Limb (tissue), 2 donors: ENCODE measurements at regions not wholly inside any gene's neighbourhood (a gene's known extent, or its start where the extent isn't known, plus 50 kb on each side); places are given as distances from the start of the nearest gene placed in this dataset.
"Not testable (repeated sequence)": the region's sequence is repeated elsewhere in the genome, so short reads cannot be mapped to it uniquely, and the experiment has no call there.

Experiments used
- DNase-seq, 2 donors: peaks; one replicate each; pipeline ENCODE4 v3.0.0-alpha.2; 2016; ENCODE audit errors: extremely low spot score in 2 of 2

DNA sequence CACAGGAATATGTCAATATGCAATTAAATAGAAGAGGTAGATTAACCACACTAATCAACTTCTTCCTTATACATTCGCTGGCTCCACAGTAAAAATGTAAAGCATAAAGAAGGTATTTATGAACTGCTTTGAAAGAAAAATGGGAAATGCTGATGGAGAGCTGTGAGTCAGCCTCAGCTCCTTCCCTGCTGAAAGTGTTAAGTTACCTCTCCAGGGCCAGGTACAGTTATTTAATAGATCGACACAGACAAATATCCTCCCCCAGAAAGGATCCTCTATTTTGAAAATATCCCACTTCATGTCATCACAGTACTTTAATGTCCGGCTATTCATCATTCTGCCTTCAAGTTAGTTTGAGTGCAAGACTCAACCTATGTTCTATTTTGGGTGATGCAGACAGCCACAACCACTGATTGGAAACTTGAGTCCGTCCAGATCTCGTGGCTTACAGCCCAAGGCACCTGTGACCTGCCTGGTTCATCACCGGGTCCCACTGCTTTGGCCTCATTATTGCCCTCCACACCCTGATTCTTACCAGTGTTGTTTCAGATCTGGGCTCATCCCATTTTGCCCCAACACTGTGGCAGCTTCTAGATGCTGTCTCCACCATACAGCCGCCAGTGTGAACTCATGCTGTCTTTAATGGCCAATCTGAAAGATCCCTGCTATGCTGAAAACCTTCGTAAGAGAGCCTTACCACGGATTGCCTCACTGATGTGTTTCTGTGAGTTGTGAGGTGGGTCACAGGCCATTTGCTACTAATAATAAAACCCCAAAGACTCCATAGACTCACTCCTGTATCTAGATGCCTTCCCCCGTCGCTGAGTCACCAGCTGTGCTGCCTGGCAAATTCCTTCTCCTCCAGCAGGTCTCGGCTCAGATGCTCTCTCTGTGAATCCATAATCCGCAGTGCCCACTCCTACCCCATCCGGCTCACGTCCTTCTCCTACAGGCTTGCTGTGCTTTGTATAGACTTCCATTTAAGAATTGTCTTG lies 56.2 kb upstream of the DDAH1 start:
- DNase-seq, result not testable (repeated sequence)

DNA sequence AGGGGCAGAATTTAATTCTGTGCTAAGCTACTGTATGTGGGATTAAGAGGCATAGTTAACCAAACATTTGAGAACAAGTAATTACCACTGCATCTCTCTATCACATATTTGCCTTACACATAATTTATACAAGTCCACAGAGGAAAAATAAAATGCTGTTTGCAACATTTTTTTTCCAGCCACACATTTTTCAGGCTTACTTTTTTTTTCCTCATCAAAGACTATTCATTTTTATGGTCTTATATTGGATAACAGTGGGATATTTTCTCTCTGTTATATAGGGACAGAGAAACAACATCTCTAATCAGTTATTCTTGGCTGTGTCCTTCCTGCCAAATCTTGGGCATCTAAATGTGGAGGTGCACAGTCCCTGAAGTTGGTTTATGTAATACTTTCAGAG lies 57.5 kb upstream of the DDAH1 start:
- DNase-seq, result not testable (repeated sequence)

DNA sequence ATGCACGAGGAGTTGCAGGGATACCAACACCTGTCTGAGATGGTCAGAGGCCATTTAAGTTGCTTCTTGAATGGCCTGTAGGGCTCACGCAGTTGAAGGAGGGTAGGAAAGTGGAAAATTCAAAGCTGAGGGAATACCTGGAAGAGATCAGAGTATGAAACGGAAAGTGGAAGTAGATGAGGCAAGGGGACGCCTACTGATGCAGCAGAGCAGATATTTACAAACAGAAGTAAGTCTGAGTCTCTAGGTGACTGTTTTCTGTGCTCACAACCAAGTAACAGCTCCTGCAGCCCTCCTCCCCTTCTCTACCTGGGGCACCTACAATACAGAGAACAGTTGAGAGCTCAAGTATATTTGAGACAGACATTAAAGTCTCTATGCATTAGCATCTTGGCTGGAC lies 57.5 kb upstream of the CCN1 start:
- not testable (repeated sequence) for DNase-seq

DNA sequence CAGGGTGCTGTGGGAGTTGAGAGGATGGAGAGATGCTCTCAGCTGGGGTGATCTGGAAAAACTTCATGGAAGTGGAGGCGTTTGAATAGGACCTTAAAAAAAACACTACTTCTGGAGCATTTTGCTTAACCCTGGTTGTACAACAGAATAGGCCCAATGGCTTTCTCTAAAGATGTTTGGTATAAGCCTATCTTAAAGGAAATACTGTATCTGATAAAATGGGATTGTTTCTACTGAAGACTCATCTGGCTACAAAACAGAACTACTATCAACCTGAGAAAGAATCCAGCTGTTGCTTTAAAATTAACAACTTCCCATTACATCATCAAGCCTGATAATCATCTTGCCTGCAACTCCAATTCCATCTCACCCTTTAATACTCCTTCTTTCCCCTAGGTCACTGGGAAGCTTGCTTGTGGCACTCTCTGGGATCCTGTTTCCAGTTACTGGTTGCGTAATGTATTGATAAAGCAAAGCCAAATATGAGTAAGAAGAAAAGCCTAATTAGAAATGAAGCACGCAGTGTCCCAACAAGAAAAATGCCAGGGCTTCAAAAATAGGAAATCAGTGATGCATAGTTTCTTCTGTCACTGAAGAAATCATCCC lies 56.2 kb upstream of the CCN1 start:
- not testable (repeated sequence) for DNase-seq

DNA sequence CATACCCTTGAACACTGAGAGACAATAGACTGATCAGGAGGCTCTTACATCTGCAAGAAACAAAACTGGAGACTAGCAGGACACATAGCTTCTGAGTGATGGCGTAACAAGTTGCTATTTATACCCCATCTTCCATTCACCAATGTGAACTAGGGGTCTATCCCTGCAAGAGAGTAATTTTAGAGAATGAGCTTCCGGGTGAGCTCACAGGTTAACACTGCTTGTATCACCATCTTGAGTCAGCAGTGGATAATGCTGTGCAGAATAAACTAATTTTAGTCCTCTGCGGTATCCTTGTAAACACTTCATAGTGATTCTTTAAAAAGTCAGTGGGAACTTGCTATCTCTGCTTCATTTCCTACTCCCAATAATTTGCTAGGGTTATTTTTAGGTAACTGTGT lies 55.0 kb upstream of the CCN1 start:
- not testable (repeated sequence) for DNase-seq

DNA sequence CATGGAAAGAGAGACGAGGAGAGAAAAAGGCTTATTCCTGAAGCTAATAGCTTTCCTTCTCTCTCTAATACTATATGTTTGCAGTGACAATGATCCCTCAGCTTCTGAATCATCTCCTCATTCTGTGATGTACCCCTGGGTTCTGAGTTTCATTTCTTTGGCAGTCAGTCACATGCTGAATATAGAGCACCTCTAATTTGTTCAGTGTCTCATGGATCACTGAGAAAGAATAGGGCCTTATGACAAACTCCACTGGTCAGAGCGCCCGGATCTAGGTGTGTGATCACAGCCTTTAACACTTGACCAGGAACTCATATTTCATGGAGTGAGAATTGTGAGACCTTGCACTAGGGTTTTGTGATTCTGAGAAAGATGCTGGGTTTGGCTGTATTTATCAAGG lies 54.3 kb upstream of the CCN1 start:
- not testable (repeated sequence) for DNase-seq

DNA sequence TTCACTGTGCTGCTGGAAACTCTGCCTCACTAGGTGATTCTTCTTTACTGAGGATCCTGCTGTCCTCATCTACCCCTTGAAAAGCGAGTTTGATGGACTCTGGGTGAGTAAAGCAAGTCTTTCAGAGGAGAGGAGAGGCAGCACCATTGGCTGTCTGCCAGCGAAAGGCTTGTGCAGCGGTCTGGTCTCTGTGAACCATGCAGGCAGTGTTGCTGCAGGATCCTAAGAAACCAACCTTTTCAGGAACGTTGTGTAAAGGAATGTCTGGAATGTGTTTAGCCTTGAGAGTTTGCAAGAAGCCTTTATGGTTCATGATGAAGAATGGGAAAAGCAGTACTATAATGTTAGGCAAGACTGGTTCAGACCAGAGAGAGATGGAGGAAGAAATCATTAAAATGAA lies 53.4 kb upstream of the CCN1 start:
- DNase-seq, result peak; percentile 55 to 75
